Mesenchymal stem cell (in vitro differentiated cells and primary cell): ENCODE measurements at regions not wholly inside any gene's neighbourhood (a gene's known extent, or its start where the extent isn't known, plus 50 kb on each side); places are given as distances from the start of the nearest gene placed in this dataset.
A peak's percentile ranks its signal among the peaks of the same experiment; 100 is the strongest.

Experiments used
- DNase-seq: peaks from one replicate; pipeline ENCODE4 v3.0.0-alpha.2; 2013
- H2AFZ ChIP-seq: one replicate; pipeline ENCODE4 v1.6.1; 2013; ENCODE audit warnings: low read depth, mild to moderate bottlenecking, control low read depth, inconsistent platforms, low read length, moderate library complexity
- H2AK5ac ChIP-seq: 2 replicates; pipeline ENCODE4 v1.6.1; 2013; ENCODE audit warnings: low read length, moderate library complexity, mild to moderate bottlenecking, inconsistent platforms; ENCODE audit not compliant: severe bottlenecking
- H2BK120ac ChIP-seq: one replicate; pipeline ENCODE4 v1.6.1; 2013; ENCODE audit warnings: low read depth, mild to moderate bottlenecking, inconsistent platforms, low read length, moderate library complexity
- H2BK12ac ChIP-seq, 2 experiments: one replicate each; pipeline ENCODE4 v1.6.1; 2013; ENCODE audit warnings: inconsistent platforms in 2 of 2, low read length in 2 of 2, mild to moderate bottlenecking in 2 of 2, moderate library complexity in 2 of 2, control low read depth in 1 of 2
- H2BK15ac ChIP-seq: one replicate; pipeline ENCODE4 v1.6.1; 2013; ENCODE audit warnings: mild to moderate bottlenecking, low read depth, inconsistent platforms; ENCODE audit not compliant: poor library complexity, severe bottlenecking
- H2BK5ac ChIP-seq: 2 replicates; pipeline ENCODE4 v1.6.1; 2013; ENCODE audit warnings: low read depth, mild to moderate bottlenecking, low read length, control low read depth, inconsistent platforms; ENCODE audit not compliant: poor library complexity, severe bottlenecking
- H3K14ac ChIP-seq, 2 experiments: one replicate each; pipeline ENCODE4 v1.6.1; 2013; ENCODE audit warnings: inconsistent platforms in 2 of 2, low read length in 2 of 2, control low read depth in 1 of 2, mild to moderate bottlenecking in 1 of 2, moderate library complexity in 1 of 2
- H3K18ac ChIP-seq, 2 experiments: one replicate each; pipeline ENCODE4 v1.6.1; 2013; ENCODE audit warnings: inconsistent platforms in 2 of 2, low read length in 2 of 2, control low read depth in 1 of 2, low read depth in 1 of 2, mild to moderate bottlenecking in 1 of 2
- H3K23ac ChIP-seq, 2 experiments: one replicate each; pipeline ENCODE4 v1.6.1; 2013; ENCODE audit warnings: inconsistent platforms in 2 of 2, low read length in 2 of 2, mild to moderate bottlenecking in 2 of 2, moderate library complexity in 2 of 2, control low read depth in 1 of 2
- H3K27ac ChIP-seq: 2 replicates; pipeline ENCODE4 v1.5.1; 2013; ENCODE audit warnings: mild to moderate bottlenecking, moderate library complexity, low read length, control low read depth, inconsistent platforms; ENCODE audit not compliant: poor library complexity, severe bottlenecking
- H3K27me3 ChIP-seq, 2 experiments: 2 replicates each; pipeline versions ENCODE4 v1.6.1 to v1.7.0; 2013; ENCODE audit warnings: low read length in 2 of 2, mild to moderate bottlenecking in 2 of 2, moderate library complexity in 2 of 2, control low read depth in 1 of 2, inconsistent platforms in 1 of 2; ENCODE audit not compliant: control insufficient read depth in 1 of 2, insufficient read depth in 1 of 2
- H3K36me3 ChIP-seq, 2 experiments: 2 replicates each; pipeline versions ENCODE4 v1.6.1 to v1.7.0; 2013; ENCODE audit warnings: low read length in 2 of 2, control low read depth in 1 of 2, inconsistent platforms in 1 of 2, low read depth in 1 of 2, mild to moderate bottlenecking in 1 of 2; ENCODE audit not compliant: insufficient read depth in 2 of 2, control insufficient read depth in 1 of 2
- H3K4ac ChIP-seq, 2 experiments: one replicate each; pipeline ENCODE4 v1.6.1; 2013; ENCODE audit warnings: inconsistent platforms in 2 of 2, low read length in 2 of 2, mild to moderate bottlenecking in 2 of 2, moderate library complexity in 2 of 2, control low read depth in 1 of 2, low read depth in 1 of 2
- H3K4me1 ChIP-seq: 2 replicates; pipeline ENCODE4 v1.6.1; 2013; ENCODE audit warnings: low read depth, low read length, control low read depth; ENCODE audit not compliant: control insufficient read depth, insufficient read depth
- H3K4me2 ChIP-seq: 2 replicates; pipeline ENCODE4 v1.6.1; 2013; ENCODE audit warnings: low read length, mild to moderate bottlenecking, inconsistent platforms; ENCODE audit not compliant: poor library complexity, severe bottlenecking
- H3K4me3 ChIP-seq, 2 experiments: 2 replicates each; pipeline versions ENCODE4 v1.5.1 to v1.7.0; 2013; ENCODE audit warnings: low read length in 2 of 2, mild to moderate bottlenecking in 2 of 2, control low read depth in 1 of 2, low read depth in 1 of 2; ENCODE audit not compliant: insufficient read depth in 1 of 2
- H3K79me1 ChIP-seq: replicated peaks from 2 replicates; pipeline ENCODE4 v1.6.1; 2013; ENCODE audit warnings: mild to moderate bottlenecking, control low read depth, low read length, inconsistent platforms; ENCODE audit not compliant: poor library complexity, severe bottlenecking
- H3K9ac ChIP-seq: 2 replicates; pipeline ENCODE4 v1.7.0; 2013; ENCODE audit warnings: mild to moderate bottlenecking, low read length, moderate library complexity
- H3K9me3 ChIP-seq: 2 replicates; pipeline ENCODE4 v1.7.0; 2013; ENCODE audit warnings: mild to moderate bottlenecking, low read length; ENCODE audit not compliant: control insufficient read depth
- H4K8ac ChIP-seq: one replicate; pipeline ENCODE4 v1.6.1; 2013; ENCODE audit warnings: inconsistent platforms, mild to moderate bottlenecking, low read length, moderate library complexity
- H4K91ac ChIP-seq: one replicate; pipeline ENCODE4 v1.6.1; 2013; ENCODE audit warnings: mild to moderate bottlenecking, low read length, inconsistent platforms
- WGBS: methylation state at CpG from one replicate; pipeline ENCODE4 v1.1.7; 2013; ENCODE audit warnings: mixed read lengths; 5-methylcytosine and 5-hydroxymethylcytosine counted together

DNA sequence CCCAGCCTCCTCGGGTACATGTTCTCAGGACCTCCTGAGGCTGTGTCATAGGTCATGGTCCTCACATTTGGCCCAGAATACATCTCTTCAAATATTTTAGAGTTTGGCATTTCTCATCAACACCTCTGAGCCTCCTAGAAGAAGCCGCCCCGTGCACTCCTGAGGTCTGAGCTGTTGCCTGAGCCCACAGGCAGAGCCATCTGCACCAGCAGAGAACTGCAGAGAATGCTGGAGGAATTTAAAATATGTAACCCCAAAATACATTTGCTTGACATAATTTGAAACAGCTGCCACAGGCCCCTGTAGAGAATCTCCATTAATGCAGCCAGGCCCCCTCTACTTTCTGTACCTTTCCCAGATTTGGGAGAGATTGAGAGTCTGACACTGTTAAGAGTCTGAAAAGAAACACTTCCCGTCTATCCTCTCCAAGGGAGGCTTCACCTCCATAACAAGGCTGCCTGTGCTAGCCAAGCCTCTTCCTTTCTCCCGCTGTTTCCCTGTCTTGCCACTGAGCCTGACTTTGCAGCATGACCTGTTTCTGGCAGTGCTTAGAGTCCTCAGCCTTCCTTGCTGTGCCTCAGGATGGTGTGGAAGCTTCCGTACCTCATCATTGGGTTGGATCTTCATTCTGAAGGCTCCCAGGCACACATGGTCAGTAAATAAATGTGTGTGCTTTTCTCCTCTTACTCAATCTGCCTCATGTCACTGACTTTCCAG is 95.4 kb upstream of the SFSWAP start:
- Histone ChIP-seq H2AFZ (no peak overlapping the region), H3K18ac (no peak overlapping the region), H3K79me1 (no peaks in the 10 kb centered on the region), H4K91ac (no peak overlapping the region), H3K27ac (peak overlapping the region; percentile 46), H3K4me2 (no peak overlapping the region), H2AK5ac (no peak overlapping the region), H2BK5ac (no peak overlapping the region), H3K4ac (no peak overlapping the region), H2BK12ac (no peak overlapping the region), H4K8ac (no peak overlapping the region), H3K9ac (no peak overlapping the region), H2BK120ac (no peak overlapping the region), H3K36me3 (no peaks in the 10 kb centered on the region), H3K9me3 (no peaks in the 10 kb centered on the region), H3K23ac (no peak overlapping the region), H3K14ac (no peak overlapping the region), H3K27me3 (peaks cover 33 to 69% of the 10 kb centered on the region in 2 experiments), H3K4me3 (no peak overlapping the region), H2BK15ac (no peak overlapping the region), H3K4me1 (peaks cover 5% of the 10 kb centered on the region)
- WGBS: 54% methylated on average over 6 of the region's 6 CpGs
- no peak for DNase-seq

DNA sequence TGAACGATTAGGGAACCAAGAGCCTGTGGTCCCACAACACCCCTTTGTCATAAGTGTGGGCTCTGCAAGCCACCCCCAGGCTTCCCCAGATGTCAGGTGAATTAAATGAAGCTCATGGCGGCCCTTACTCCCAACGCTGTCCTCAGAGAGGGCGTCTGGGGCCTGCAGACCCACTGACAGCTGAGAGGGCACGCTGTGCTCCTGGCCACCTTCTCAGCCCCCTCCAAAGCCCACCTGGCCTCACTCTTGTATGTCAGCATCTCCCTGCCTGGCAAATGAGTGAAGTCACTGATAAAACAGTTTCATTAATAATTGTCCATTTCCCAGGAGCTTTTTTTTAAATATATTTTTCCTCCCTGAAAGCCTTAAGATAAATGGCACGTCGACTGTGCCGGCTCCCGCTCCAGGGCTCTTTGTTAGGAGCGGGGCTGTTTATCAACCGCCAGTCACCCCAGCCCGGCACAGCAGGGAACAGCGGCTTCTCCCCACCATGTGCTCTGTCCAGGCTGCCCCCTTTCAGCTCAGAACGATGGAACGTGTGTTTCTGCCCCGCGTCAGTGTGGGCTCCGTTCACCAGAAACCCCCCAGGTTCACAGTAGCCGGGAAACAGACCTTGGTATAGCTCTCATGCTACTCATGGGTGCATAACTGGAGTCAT is 94.7 kb upstream of the SFSWAP start:
- H3K4me3 ChIP-seq: no peak overlapping the region
- H3K4ac ChIP-seq: no peak overlapping the region
- H4K91ac ChIP-seq: no peak overlapping the region
- no peak overlapping the region for H2AFZ ChIP-seq
- peaks cover 5% of the 10 kb centered on the region for H3K4me1 ChIP-seq
- no peaks in the 10 kb centered on the region for H3K79me1 ChIP-seq
- H3K4me2 ChIP-seq: no peak overlapping the region
- no peak overlapping the region for H3K14ac ChIP-seq
- no peaks in the 10 kb centered on the region for H3K9me3 ChIP-seq
- no peak overlapping the region for H3K18ac ChIP-seq
- H3K27ac ChIP-seq: no peak overlapping the region
- H3K23ac ChIP-seq: no peak overlapping the region
- H2BK5ac ChIP-seq: no peak overlapping the region
- no peak overlapping the region for H3K9ac ChIP-seq
- H2AK5ac ChIP-seq: no peak overlapping the region
- no peaks in the 10 kb centered on the region for H3K36me3 ChIP-seq
- H2BK15ac ChIP-seq: no peak overlapping the region
- no peak overlapping the region for H2BK120ac ChIP-seq
- 82% methylated on average over 19 of the region's 19 CpGs for WGBS
- DNase-seq: no peak
- peaks cover 33 to 69% of the 10 kb centered on the region in 2 experiments for H3K27me3 ChIP-seq
- H2BK12ac ChIP-seq: no peak overlapping the region
- no peak overlapping the region for H4K8ac ChIP-seq

DNA sequence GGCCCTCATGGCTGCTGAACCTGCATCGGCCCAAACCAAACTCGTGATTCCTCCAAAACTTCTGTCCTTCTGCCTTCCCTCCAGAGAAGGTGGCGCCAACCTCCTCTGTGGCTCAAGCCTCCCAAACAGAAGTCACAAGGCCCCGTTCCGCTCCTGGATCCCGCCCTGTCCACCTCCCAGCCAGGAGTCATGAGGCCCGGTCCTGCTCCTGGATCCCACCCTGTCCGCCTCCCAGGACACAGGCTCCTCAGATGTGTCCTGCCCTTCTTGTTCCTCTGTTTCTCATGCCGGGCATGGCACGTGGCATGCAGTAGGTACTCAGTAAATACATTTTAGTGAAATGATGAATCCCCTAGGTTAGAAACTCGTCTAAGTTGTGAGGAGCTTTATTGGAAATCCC is 94.2 kb upstream of the SFSWAP start:
- no peak for DNase-seq
- 69% methylated on average over 11 of the region's 11 CpGs for WGBS

DNA sequence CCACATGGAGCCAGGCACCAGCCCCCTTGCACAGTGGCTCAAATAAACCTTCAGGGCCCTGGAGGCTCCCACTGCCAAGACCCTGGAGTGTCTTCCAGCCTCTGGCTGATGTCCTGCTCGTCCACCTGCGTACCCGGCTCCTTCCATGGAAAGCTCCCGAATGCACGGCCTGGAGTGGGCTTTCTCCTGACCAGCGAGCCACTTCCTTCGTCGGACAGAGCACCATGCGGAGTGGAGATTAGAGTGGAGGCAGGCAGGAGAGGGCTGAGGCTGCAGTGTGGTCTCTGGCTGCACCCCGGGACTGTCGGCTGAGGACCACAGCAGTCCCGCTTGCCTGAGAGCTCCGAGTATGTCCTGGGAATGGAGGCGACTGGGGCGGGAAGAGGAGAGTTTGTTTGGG is 93.7 kb upstream of the SFSWAP start:
- H3K4me2 ChIP-seq: no peak overlapping the region
- H3K9ac ChIP-seq: no peak overlapping the region
- H2BK5ac ChIP-seq: no peak overlapping the region
- H3K4ac ChIP-seq: no peak overlapping the region
- H2AK5ac ChIP-seq: no peak overlapping the region
- H2BK120ac ChIP-seq: no peak overlapping the region
- WGBS: 89% methylated on average over 15 of the region's 15 CpGs
- H3K79me1 ChIP-seq: no peaks in the 10 kb centered on the region
- no peak overlapping the region for H4K91ac ChIP-seq
- no peaks in the 10 kb centered on the region for H3K9me3 ChIP-seq
- no peak overlapping the region for H3K14ac ChIP-seq
- no peak overlapping the region for H3K18ac ChIP-seq
- H3K36me3 ChIP-seq: no peaks in the 10 kb centered on the region
- H3K23ac ChIP-seq: no peak overlapping the region
- H2BK15ac ChIP-seq: no peak overlapping the region
- H2BK12ac ChIP-seq: no peak overlapping the region
- no peak overlapping the region for H3K4me3 ChIP-seq
- DNase-seq: no peak
- H4K8ac ChIP-seq: no peak overlapping the region
- H2AFZ ChIP-seq: no peak overlapping the region
- peaks cover 33 to 72% of the 10 kb centered on the region in 2 experiments for H3K27me3 ChIP-seq
- no peak overlapping the region for H3K27ac ChIP-seq
- peaks cover 12% of the 10 kb centered on the region for H3K4me1 ChIP-seq

More for the DNA sequence above, 94.2 kb upstream of the SFSWAP start:
- Histone ChIP-seq H3K36me3 (no peaks in the 10 kb centered on the region), H4K91ac (no peak overlapping the region), H3K18ac (no peak overlapping the region), H2AK5ac (no peak overlapping the region), H3K4ac (no peak overlapping the region), H2AFZ (no peak overlapping the region), H2BK5ac (no peak overlapping the region), H3K9me3 (no peaks in the 10 kb centered on the region), H3K27ac (no peak overlapping the region), H2BK15ac (no peak overlapping the region), H3K4me1 (peaks cover 8% of the 10 kb centered on the region), H2BK120ac (no peak overlapping the region), H3K4me3 (no peak overlapping the region), H4K8ac (no peak overlapping the region), H3K4me2 (no peak overlapping the region), H3K27me3 (peaks cover 33 to 70% of the 10 kb centered on the region in 2 experiments), H3K23ac (no peak overlapping the region), H3K79me1 (no peaks in the 10 kb centered on the region), H3K9ac (no peak overlapping the region), H3K14ac (no peak overlapping the region), H2BK12ac (no peak overlapping the region)
